Bronchial epithelial cell (primary cell): ENCODE measurements at regions not wholly inside any gene's neighbourhood (a gene's known extent, or its start where the extent isn't known, plus 50 kb on each side); places are given as distances from the start of the nearest gene placed in this dataset.

Experiments used
- DNase-seq: peaks from one replicate; pipeline ENCODE4 v3.0.0-alpha.2; 2010; ENCODE audit warnings: low read depth
- FAIRE-seq: peaks from 2 replicates; lab custom pipeline; 2011; peaks lifted over from hg19 to GRCh38; lab: Jason Lieb, UNC
- H3K27me3 ChIP-seq: 2 replicates; pipeline ENCODE4 v1.5.1; 2011; ENCODE audit warnings: low read length; ENCODE audit not compliant: control insufficient read depth, insufficient read depth
- H3K36me3 ChIP-seq: 2 replicates; pipeline ENCODE4 v1.5.1; 2011; ENCODE audit warnings: low read length; ENCODE audit not compliant: control insufficient read depth, insufficient read depth
- H3K4me3 ChIP-seq: 2 replicates; pipeline ENCODE4 v1.5.1; 2011; ENCODE audit warnings: mild to moderate bottlenecking, low read depth, low read length, control low read depth
- TF ChIP-seq, protein P1 (sequence below): IDR thresholded peaks from 2 replicates; pipeline ENCODE4 v1.5.1; 2011; ENCODE audit warnings: mild to moderate bottlenecking, moderate library complexity, low read length, control low read depth, inconsistent platforms; ENCODE audit not compliant: insufficient read depth, severe bottlenecking

DNA sequence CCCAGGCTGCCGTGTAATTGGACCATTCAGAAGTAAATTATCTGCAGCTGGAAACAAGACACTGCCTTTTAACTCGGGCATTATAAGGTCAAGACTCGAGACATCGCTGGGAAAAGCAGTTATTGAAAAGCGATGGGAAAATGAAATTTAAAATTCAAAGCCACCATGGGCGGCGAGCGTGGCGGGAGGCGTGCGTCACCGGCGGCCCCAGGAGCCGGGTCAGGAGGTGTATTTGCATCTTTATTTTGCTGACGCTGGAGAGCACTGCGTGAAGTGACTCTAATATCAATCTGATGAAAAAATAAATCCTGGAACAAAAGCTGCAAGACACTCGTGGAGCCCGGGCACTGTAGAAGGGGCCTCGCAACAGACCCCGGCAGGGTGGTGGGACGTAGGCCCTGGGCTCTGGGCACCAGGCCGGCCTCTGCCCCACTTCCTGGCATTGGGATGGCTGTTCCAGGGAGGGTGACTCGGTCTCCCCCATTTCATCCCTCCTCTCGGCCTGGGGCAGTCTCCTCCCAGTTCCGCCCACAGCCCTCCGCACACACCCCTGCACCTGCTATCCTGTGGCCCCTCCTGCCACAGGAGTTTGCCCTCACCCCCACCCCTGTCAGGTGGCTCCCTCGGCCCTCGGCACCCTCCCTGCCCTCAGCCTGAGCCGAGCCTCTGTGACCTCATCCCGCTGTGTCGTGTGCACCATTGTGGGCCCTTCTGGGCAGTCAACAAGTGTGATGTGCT is 196.2 kb downstream of the KIF26A start:
- no peak for DNase-seq
- TF ChIP-seq, protein P1, sequence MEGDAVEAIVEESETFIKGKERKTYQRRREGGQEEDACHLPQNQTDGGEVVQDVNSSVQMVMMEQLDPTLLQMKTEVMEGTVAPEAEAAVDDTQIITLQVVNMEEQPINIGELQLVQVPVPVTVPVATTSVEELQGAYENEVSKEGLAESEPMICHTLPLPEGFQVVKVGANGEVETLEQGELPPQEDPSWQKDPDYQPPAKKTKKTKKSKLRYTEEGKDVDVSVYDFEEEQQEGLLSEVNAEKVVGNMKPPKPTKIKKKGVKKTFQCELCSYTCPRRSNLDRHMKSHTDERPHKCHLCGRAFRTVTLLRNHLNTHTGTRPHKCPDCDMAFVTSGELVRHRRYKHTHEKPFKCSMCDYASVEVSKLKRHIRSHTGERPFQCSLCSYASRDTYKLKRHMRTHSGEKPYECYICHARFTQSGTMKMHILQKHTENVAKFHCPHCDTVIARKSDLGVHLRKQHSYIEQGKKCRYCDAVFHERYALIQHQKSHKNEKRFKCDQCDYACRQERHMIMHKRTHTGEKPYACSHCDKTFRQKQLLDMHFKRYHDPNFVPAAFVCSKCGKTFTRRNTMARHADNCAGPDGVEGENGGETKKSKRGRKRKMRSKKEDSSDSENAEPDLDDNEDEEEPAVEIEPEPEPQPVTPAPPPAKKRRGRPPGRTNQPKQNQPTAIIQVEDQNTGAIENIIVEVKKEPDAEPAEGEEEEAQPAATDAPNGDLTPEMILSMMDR = no peak
- no peaks in the 10 kb centered on the region for H3K27me3 ChIP-seq
- H3K36me3 ChIP-seq = no peaks in the 10 kb centered on the region
- no peak overlapping the region for H3K4me3 ChIP-seq
- FAIRE-seq = no peak

DNA sequence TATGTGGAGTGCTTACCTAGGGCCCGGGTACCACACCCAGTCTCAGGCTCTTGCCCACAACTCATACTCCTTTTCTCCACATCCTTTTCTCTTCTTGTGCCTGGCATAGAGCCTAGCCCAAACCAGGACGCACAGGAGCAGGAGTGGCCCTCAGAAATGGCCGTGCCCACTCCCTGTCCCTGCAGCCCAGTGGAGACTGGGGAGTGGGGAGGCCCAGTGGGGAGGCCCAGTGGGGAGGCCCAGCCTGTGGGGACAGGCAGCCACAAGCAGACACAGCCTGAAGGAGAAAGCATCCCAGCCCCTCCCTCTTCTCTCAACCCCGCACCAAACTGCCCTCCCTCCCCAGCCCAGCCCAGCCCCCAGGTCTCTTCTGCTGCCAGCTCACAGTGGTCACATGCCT is 196.8 kb downstream of the KIF26A start:
- no peak for DNase-seq
- TF ChIP-seq, protein P1 = no peak
- Histone ChIP-seq H3K4me3 (no peak overlapping the region), H3K27me3 (no peaks in the 10 kb centered on the region), H3K36me3 (no peaks in the 10 kb centered on the region)
- no peak for FAIRE-seq

DNA sequence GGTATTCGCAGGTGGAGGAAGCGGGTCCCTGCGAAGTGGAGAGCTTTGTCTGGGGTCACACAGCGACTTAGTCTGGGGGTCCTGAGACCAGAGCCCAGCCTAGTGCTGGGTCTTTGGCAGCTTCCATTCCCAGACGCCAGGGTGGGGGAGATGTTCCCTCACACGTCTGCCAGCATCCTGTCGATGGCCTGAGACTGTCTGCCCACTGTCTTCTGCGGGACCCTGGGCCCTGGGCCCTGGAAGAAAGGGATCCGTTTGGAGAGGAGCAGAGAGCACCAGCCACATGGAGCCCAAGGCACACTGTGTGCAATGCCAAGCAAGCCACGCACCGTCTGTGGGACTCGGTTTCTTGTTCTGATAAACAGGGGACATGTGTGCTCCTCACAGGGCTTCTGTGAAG is 197.2 kb downstream of the KIF26A start:
- Histone ChIP-seq H3K27me3 (no peaks in the 10 kb centered on the region), H3K36me3 (no peaks in the 10 kb centered on the region), H3K4me3 (no peak overlapping the region)
- TF ChIP-seq, protein P1 = no peak
- DNase-seq = no peak
- FAIRE-seq = no peak

DNA sequence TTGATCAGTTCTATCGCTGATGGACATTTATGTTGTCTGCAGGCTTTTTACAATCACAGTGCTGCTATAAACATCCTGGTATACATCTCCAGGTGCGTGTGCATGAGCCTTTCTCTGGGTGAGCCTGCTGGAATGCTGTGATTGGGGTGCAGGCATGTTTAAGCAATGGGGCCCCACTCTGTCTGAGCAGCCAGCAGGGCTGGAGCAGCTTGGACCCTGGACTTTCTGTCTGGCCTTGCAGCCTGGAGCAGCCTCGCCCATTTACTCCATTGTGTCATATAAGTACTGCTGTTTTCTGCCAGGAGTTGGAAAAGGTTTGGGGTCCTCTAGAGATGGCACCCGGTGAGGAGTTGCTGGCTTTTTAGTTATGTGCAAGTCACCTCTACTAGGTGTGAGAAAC is 199.0 kb downstream of the KIF26A start:
- Histone ChIP-seq H3K36me3 (no peaks in the 10 kb centered on the region), H3K4me3 (no peak overlapping the region), H3K27me3 (no peaks in the 10 kb centered on the region)
- TF ChIP-seq, protein P1 = no peak
- FAIRE-seq (no peak), DNase-seq (no peak)

DNA sequence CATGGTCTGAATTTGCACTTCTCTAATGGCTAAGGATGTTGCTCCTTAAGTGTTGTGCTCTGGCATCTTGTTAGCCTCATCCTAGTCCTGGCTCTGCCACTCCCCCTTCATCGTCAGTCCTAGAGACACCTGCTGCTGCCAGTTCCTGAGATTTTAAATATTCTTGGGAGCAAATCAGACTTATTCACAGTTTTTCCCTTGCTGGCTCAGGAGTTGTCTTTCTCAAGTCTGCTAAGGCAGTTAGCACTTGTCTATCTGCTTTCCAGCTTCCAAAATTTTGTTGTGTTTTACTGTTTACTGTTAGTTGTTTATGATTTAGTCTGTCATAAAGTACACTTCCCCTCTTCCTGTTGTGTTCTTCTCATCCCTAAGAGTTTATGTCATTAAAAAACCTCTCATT is 201.0 kb downstream of the KIF26A start:
- Histone ChIP-seq H3K27me3 (no peaks in the 10 kb centered on the region), H3K4me3 (no peak overlapping the region), H3K36me3 (no peaks in the 10 kb centered on the region)
- FAIRE-seq (no peak), DNase-seq (no peak)
- TF ChIP-seq, protein P1 = no peak

DNA sequence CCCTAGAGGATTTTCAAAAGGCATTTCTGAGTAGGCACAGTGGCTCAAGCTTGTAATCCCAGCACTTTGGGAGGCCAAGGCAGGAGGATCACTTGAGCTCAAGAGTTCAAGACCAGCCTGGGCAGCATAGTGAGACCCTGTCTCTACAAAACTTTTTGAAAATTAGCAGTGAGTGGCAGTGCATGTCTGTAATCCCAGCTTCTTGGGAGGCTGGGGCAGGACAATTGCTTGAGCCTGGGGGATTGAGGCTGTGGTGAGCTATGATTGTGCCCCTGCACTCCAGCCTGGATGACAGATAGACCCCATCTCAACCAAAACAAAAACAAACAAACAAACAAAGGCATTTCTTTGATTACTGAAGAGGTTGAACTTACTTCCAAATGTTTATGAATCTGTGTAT is 201.4 kb downstream of the KIF26A start:
- FAIRE-seq (no peak), DNase-seq (no peak)
- TF ChIP-seq, protein P1 = no peak
- Histone ChIP-seq H3K27me3 (no peaks in the 10 kb centered on the region), H3K4me3 (no peak overlapping the region), H3K36me3 (no peaks in the 10 kb centered on the region)
